Upper lobe of left lung (tissue), 6 donors: ENCODE measurements at regions not wholly inside any gene's neighbourhood (a gene's known extent, or its start where the extent isn't known, plus 50 kb on each side); places are given as distances from the start of the nearest gene placed in this dataset.

ENCODE experiments used
- ATAC-seq, 2 donors: fragments of 200-7000 bp; cut with Tn5 transposase; one replicate each; pipeline ENCODE4 v1.9.1; 2022; ENCODE audit warnings: mild to moderate bottlenecking in 2 of 2, moderate library complexity in 2 of 2; ENCODE audit not compliant: low FRiP score in 2 of 2
- DNase-seq, 2 donors: peaks; one replicate each; pipeline ENCODE4 v3.0.0-alpha.2; 2019 to 2020
- H3K27ac ChIP-seq, 4 donors: fragments of 200-600 bp; sonication (generic); one replicate each; pipeline ENCODE4 v1.5.1; 2016 to 2019
- H3K27me3 ChIP-seq, 4 donors: fragments of 200-600 bp; sonication (generic); one replicate each; pipeline ENCODE4 v1.5.1; 2017 to 2019
- H3K36me3 ChIP-seq, 4 donors: fragments of 200-600 bp; sonication (generic); one replicate each; pipeline ENCODE4 v1.5.1; 2016 to 2019
- H3K4me1 ChIP-seq, 4 donors: fragments of 200-600 bp; sonication (generic); one replicate each; pipeline ENCODE4 v1.5.1; 2018 to 2019
- H3K4me3 ChIP-seq, 4 donors: fragments of 200-600 bp; sonication (generic); one replicate each; pipeline ENCODE4 v1.5.1; 2017 to 2019; ENCODE audit warnings: mild to moderate bottlenecking in 2 of 4, moderate library complexity in 1 of 4
- H3K9me3 ChIP-seq, 4 donors: fragments of 200-600 bp; sonication (generic); one replicate each; pipeline ENCODE4 v1.5.1; 2018 to 2019
- CTCF ChIP-seq, 6 experiments: fragments of 450-650 bp in 4 of 6; fragments of 200-600 bp in 2 of 6; sonication (generic) in 2 of 6; IDR thresholded peaks; one replicate each; pipeline ENCODE4 v1.5.1; 2016 to 2019; ENCODE audit warnings: antibody characterized with exemption in 6 of 6
- EP300 ChIP-seq, 4 donors: sonication (generic); formaldehyde crosslinking; IDR thresholded peaks; one replicate each; pipeline ENCODE4 v1.5.1; 2017; ENCODE audit warnings: antibody characterized with exemption in 4 of 4, control low read depth in 2 of 4
- POLR2A ChIP-seq, 4 donors: fragments of 450-650 bp; IDR thresholded peaks; one replicate each; pipeline ENCODE4 v1.5.1; 2016 to 2017; ENCODE audit warnings: antibody characterized with exemption in 4 of 4, mild to moderate bottlenecking in 2 of 4
- POLR2AphosphoS5 ChIP-seq, 2 donors: sonication (generic); formaldehyde crosslinking; IDR thresholded peaks; one replicate each; pipeline ENCODE4 v1.5.1; 2017; ENCODE audit warnings: antibody characterized with exemption in 2 of 2
- WGBS, 2 donors: methylation state at CpG; one replicate each; pipeline ENCODE4 v1.1.5; 2017 to 2018; 5-methylcytosine and 5-hydroxymethylcytosine counted together
- donor health status: DM: no; HTN: no; CAD: no; lungs with moderate emphysema.
- donor health status: DM: no; HTN: yes; CAD: no; lungs with severe emphysema.

- no peaks in the 10 kb centered on the region for H3K9me3 ChIP-seq
- no peak overlapping the region for H3K4me3 ChIP-seq
- H3K36me3 ChIP-seq, result no peaks in the 10 kb centered on the region
- WGBS, 2 donors, result 62 to 63% methylated on average over 2 of the region's 2 CpGs
- DNase-seq (no peak), ATAC-seq (no peak)
- no peak for TF ChIP-seq EP300 (IDR thresholded peaks at IDR 0.05)
- TF ChIP-seq POLR2AphosphoS5 (IDR thresholded peaks at IDR 0.05), result no peak
- TF ChIP-seq POLR2A (IDR thresholded peaks at IDR 0.05), result no peak
- TF ChIP-seq CTCF (IDR thresholded peaks at IDR 0.05), result no peak
- H3K4me1 ChIP-seq, result no peaks in the 10 kb centered on the region
- no peaks in the 10 kb centered on the region for H3K27me3 ChIP-seq
- no peak overlapping the region for H3K27ac ChIP-seq
These were observed 1480.4 kb downstream of the HACE1 start for GRCh38 chr6:103379272-103379671.

GRCh38 chr6:103367212-103367611 is 1492.5 kb downstream of the HACE1 start:
- TF ChIP-seq POLR2AphosphoS5 (IDR thresholded peaks at IDR 0.05) (no peak), EP300 (IDR thresholded peaks at IDR 0.05) (no peak), CTCF (IDR thresholded peaks at IDR 0.05) (no peak), POLR2A (IDR thresholded peaks at IDR 0.05) (no peak)
- DNase-seq (no peak), ATAC-seq (no peak)
- no peaks in the 10 kb centered on the region for H3K27me3 ChIP-seq
- H3K27ac ChIP-seq, result no peak overlapping the region
- no peak overlapping the region for H3K4me3 ChIP-seq
- H3K9me3 ChIP-seq, result no peaks in the 10 kb centered on the region
- no peaks in the 10 kb centered on the region for H3K4me1 ChIP-seq
- H3K36me3 ChIP-seq, result no peaks in the 10 kb centered on the region

- Histone ChIP-seq H3K27me3 (no peaks in the 10 kb centered on the region), H3K9me3 (no peaks in the 10 kb centered on the region), H3K27ac (no peak overlapping the region), H3K4me1 (no peaks in the 10 kb centered on the region), H3K4me3 (no peak overlapping the region), H3K36me3 (no peaks in the 10 kb centered on the region)
- DNase-seq (no peak), ATAC-seq (no peak)
- WGBS, 2 donors, result 65 to 66% methylated on average over 1 of the region's 1 CpG
- TF ChIP-seq CTCF (IDR thresholded peaks at IDR 0.05), result no peak
- TF ChIP-seq POLR2A (IDR thresholded peaks at IDR 0.05), result no peak
- no peak for TF ChIP-seq EP300 (IDR thresholded peaks at IDR 0.05)
- no peak for TF ChIP-seq POLR2AphosphoS5 (IDR thresholded peaks at IDR 0.05)
These were observed 1503.2 kb downstream of the HACE1 start for GRCh38 chr6:103356531-103356930.

GRCh38 chr6:103344554-103345163 is 1515.1 kb downstream of the HACE1 start:
- Histone ChIP-seq H3K4me3 (no peak overlapping the region), H3K27ac (no peak overlapping the region), H3K36me3 (no peaks in the 10 kb centered on the region), H3K27me3 (no peaks in the 10 kb centered on the region), H3K9me3 (no peaks in the 10 kb centered on the region), H3K4me1 (no peaks in the 10 kb centered on the region)
- ATAC-seq, result no peak
- no peak for DNase-seq
- 55 to 75% methylated on average over 2 of the region's 2 CpGs for WGBS, 2 donors
- TF ChIP-seq CTCF (IDR thresholded peaks at IDR 0.05) (no peak), EP300 (IDR thresholded peaks at IDR 0.05) (no peak), POLR2AphosphoS5 (IDR thresholded peaks at IDR 0.05) (no peak), POLR2A (IDR thresholded peaks at IDR 0.05) (no peak)

- DNase-seq (no peak), ATAC-seq (no peak)
- Histone ChIP-seq H3K27me3 (no peaks in the 10 kb centered on the region), H3K36me3 (no peaks in the 10 kb centered on the region), H3K4me1 (no peaks in the 10 kb centered on the region), H3K4me3 (no peak overlapping the region), H3K9me3 (no peaks in the 10 kb centered on the region), H3K27ac (no peak overlapping the region)
- 78 to 88% methylated on average over 2 of the region's 2 CpGs for WGBS, 2 donors
- TF ChIP-seq EP300 (IDR thresholded peaks at IDR 0.05) (no peak), POLR2A (IDR thresholded peaks at IDR 0.05) (no peak), POLR2AphosphoS5 (IDR thresholded peaks at IDR 0.05) (no peak), CTCF (IDR thresholded peaks at IDR 0.05) (no peak)
These were observed 1524.3 kb downstream of the HACE1 start for GRCh38 chr6:103335412-103335811.
